A673 (cell line): ENCODE measurements at regions not wholly inside any gene's neighbourhood (a gene's known extent, or its start where the extent isn't known, plus 50 kb on each side); places are given as distances from the start of the nearest gene placed in this dataset.

Experiments used
- BruUV-seq: library from RNA; stranded (reverse); fragments of 400-500 nt; replicated peaks from 2 replicates; lab custom pipeline; 2021; lab: Mats Ljungman, UMichigan
- CTCF ChIA-PET: fragments of 300-600 bp; sonication (Branson Sonifier 250); formaldehyde crosslinking; loops from one replicate; lab custom pipeline; 2022; ENCODE audit warnings: antibody characterized with exemption; lab: Charles Lee
- POLR2A ChIA-PET: fragments of 300-600 bp; sonication (Branson Sonifier 250); formaldehyde crosslinking; loops from one replicate; lab custom pipeline; 2022; ENCODE audit warnings: antibody characterized with exemption; ENCODE audit not compliant: low non-redundant PET; lab: Charles Lee
- DNase-seq: peaks from one replicate; pipeline ENCODE4 v3.0.0-alpha.2; 2015; ENCODE audit warnings: low spot score
- H3K27ac ChIP-seq: fragments of 200-600 bp; sonication (generic); 2 replicates; pipeline ENCODE4 v1.5.1; 2016; ENCODE audit warnings: mixed run types, low read depth, mild to moderate bottlenecking, mixed read lengths, antibody characterized with exemption, low read length; ENCODE audit not compliant: poor library complexity, severe bottlenecking
- H3K27me3 ChIP-seq: fragments of 200-600 bp; sonication (generic); replicated peaks from 2 replicates; pipeline ENCODE4 v1.6.1; 2017; ENCODE audit warnings: mixed run types, low read depth, mild to moderate bottlenecking, mixed read lengths, antibody characterized with exemption, low read length; ENCODE audit not compliant: insufficient read depth, poor library complexity
- H3K36me3 ChIP-seq: fragments of 200-600 bp; sonication (generic); 2 replicates; pipeline ENCODE4 v1.6.1; 2016; ENCODE audit warnings: mixed run types, mild to moderate bottlenecking, mixed read lengths, antibody characterized with exemption, low read length; ENCODE audit not compliant: insufficient read depth, poor library complexity, severe bottlenecking
- H3K4me1 ChIP-seq: fragments of 200-600 bp; sonication (generic); 2 replicates; pipeline ENCODE4 v1.6.1; 2017; ENCODE audit warnings: mixed run types, mild to moderate bottlenecking, mixed read lengths, antibody characterized with exemption, low read length; ENCODE audit not compliant: insufficient read depth, poor library complexity, severe bottlenecking
- H3K4me3 ChIP-seq: fragments of 200-600 bp; sonication (generic); 2 replicates; pipeline ENCODE4 v1.5.1; 2016; ENCODE audit warnings: low read depth, mixed run types, mild to moderate bottlenecking, mixed read lengths, low read length; ENCODE audit not compliant: poor library complexity, severe bottlenecking
- H3K9me3 ChIP-seq: fragments of 200-600 bp; sonication (generic); 2 replicates; pipeline ENCODE4 v1.6.1; 2016; ENCODE audit warnings: mixed run types, low read depth, mild to moderate bottlenecking, mixed read lengths, antibody characterized with exemption, low read length; ENCODE audit not compliant: poor library complexity, severe bottlenecking
- CTCF ChIP-seq: fragments of 300-800, 200-600 bp; sonication (generic); conservative IDR thresholded peaks from 2 replicates; pipeline ENCODE4 v1.5.1; 2017; ENCODE audit warnings: low read depth, mild to moderate bottlenecking, antibody characterized with exemption, low read length, moderate library complexity, mixed read lengths
- EZH2 ChIP-seq: fragments of 200-600 bp; sonication (generic); IDR thresholded peaks from 2 replicates; pipeline ENCODE4 v1.6.1; 2017; ENCODE audit warnings: borderline replicate concordance, low read depth, mild to moderate bottlenecking, mixed read lengths, antibody characterized with exemption, low read length; ENCODE audit not compliant: poor library complexity, severe bottlenecking
- intact Hi-C: fragments of 100-400 bp; cut with micrococcal nuclease; formaldehyde crosslinking; loops from one replicate; pipeline ENCODE4 v1.10.0; 2022; ENCODE audit not compliant: unreplicated experiment

- Histone ChIP-seq H3K9me3 (no peaks in the 10 kb centered on the region), H3K4me3 (no peak overlapping the region), H3K36me3 (no peaks in the 10 kb centered on the region), H3K27me3 (no peaks in the 10 kb centered on the region), H3K4me1 (no peaks in the 10 kb centered on the region), H3K27ac (no peak overlapping the region)
- BruUV-seq, result no TSS peak
- no peak for DNase-seq
- intact Hi-C loops, result no loop called here
- TF ChIP-seq CTCF, result no peak
- TF ChIP-seq EZH2, result no peak
- POLR2A ChIA-PET, result no interaction called here
- CTCF ChIA-PET, result no interaction called here
Measured at GRCh38 chr2:220876080-220876824, 695.9 kb downstream of the EPHA4 start.

GRCh38 chr2:220877491-220877890 lies 694.6 kb downstream of the EPHA4 start:
- TF ChIP-seq EZH2, result no peak
- TF ChIP-seq CTCF, result no peak
- DNase-seq, result no peak
- Histone ChIP-seq H3K27ac (no peak overlapping the region), H3K4me3 (no peak overlapping the region), H3K27me3 (no peaks in the 10 kb centered on the region), H3K4me1 (no peaks in the 10 kb centered on the region), H3K36me3 (no peaks in the 10 kb centered on the region), H3K9me3 (no peaks in the 10 kb centered on the region)
- CTCF ChIA-PET, result no interaction called here
- POLR2A ChIA-PET, result no interaction called here
- intact Hi-C loops, result no loop called here
- BruUV-seq, result no TSS peak

- TF ChIP-seq CTCF (no peak), EZH2 (no peak)
- no peaks in the 10 kb centered on the region for H3K27me3 ChIP-seq
- POLR2A ChIA-PET, result no interaction called here
- intact Hi-C loops, result no loop called here
- DNase-seq, result no peak
- H3K4me1 ChIP-seq, result no peaks in the 10 kb centered on the region
- no peaks in the 10 kb centered on the region for H3K9me3 ChIP-seq
- no peak overlapping the region for H3K27ac ChIP-seq
- no TSS peak for BruUV-seq
- H3K4me3 ChIP-seq, result no peak overlapping the region
- CTCF ChIA-PET, result no interaction called here
- H3K36me3 ChIP-seq, result no peaks in the 10 kb centered on the region
Measured at GRCh38 chr2:220877897-220878296, 694.2 kb downstream of the EPHA4 start.
